Activated T-helper 9 cell treated with anti-CD3 and anti-CD28 coated beads, Interleukin-2, amount 50 U/mL, for 16 hours (primary cell): ENCODE measurements at regions not wholly inside any gene's neighbourhood (a gene's known extent, or its start where the extent isn't known, plus 50 kb on each side); places are given as distances from the start of the nearest gene placed in this dataset.

Source experiments
- DNase-seq: peaks from one replicate; pipeline ENCODE4 v3.0.0-alpha.2; 2020; ENCODE audit warnings: low read depth

GRCh38 chr13:73894995-73895571, 239.1 kb downstream of the KLF12 start:
- no peak for DNase-seq

GRCh38 chr13:73893833-73894232, 240.4 kb downstream of the KLF12 start:
- no peak for DNase-seq

GRCh38 chr13:73891805-73892204, 242.4 kb downstream of the KLF12 start:
- DNase-seq = no peak

GRCh38 chr13:73883162-73883561, 251.0 kb downstream of the KLF12 start:
- no peak for DNase-seq

GRCh38 chr13:73880365-73880764, 253.8 kb downstream of the KLF12 start:
- DNase-seq = no peak

- no peak for DNase-seq
Observed at GRCh38 chr13:73879346-73880015, 254.7 kb downstream of the KLF12 start.

- no peak for DNase-seq
Observed at GRCh38 chr13:73877399-73877798, 256.8 kb downstream of the KLF12 start.

GRCh38 chr13:73876323-73876722, 257.9 kb downstream of the KLF12 start:
- DNase-seq = no peak

- DNase-seq = no peak
Observed at GRCh38 chr13:73873940-73874830, 260.0 kb downstream of the KLF12 start.

GRCh38 chr13:73872397-73872796, 261.8 kb downstream of the KLF12 start:
- DNase-seq = no peak

- no peak for DNase-seq
Observed at GRCh38 chr13:73870970-73871935, 263.0 kb downstream of the KLF12 start.

GRCh38 chr13:73870036-73870741, 264.0 kb downstream of the KLF12 start:
- no peak for DNase-seq

GRCh38 chr13:73865027-73865426, 269.2 kb downstream of the KLF12 start:
- no peak for DNase-seq

GRCh38 chr13:73861136-73861535, 273.1 kb downstream of the KLF12 start:
- no peak for DNase-seq

GRCh38 chr13:73860501-73860900, 273.7 kb downstream of the KLF12 start:
- no peak for DNase-seq

GRCh38 chr13:73859841-73860240, 274.4 kb downstream of the KLF12 start:
- DNase-seq = no peak

- DNase-seq = no peak
Observed at GRCh38 chr13:73857106-73857505, 277.1 kb downstream of the KLF12 start.

- no peak for DNase-seq
Observed at GRCh38 chr13:73851104-73851503, 283.1 kb downstream of the KLF12 start.

- DNase-seq = no peak
Observed at GRCh38 chr13:73850104-73850873, 283.9 kb downstream of the KLF12 start.

GRCh38 chr13:73849292-73849691, 284.9 kb downstream of the KLF12 start:
- no peak for DNase-seq
